ENCODE measurements at regions not wholly inside any gene's neighbourhood (a gene's known extent, or its start where the extent isn't known, plus 50 kb on each side); places are given as distances from the start of the nearest gene placed in this dataset.
"Not testable (repeated sequence)": the region's sequence is repeated elsewhere in the genome, so short reads cannot be mapped to it uniquely, and the experiment has no call there.

GRCh38 chr1:190717055-190717454 lies 239.4 kb upstream of the BRINP3 start:
- no peak overlapping the region for H3K27ac Mint-ChIP-seq
- no peaks in the 10 kb centered on the region for H3K27me3 Mint-ChIP-seq
- no peaks in the 10 kb centered on the region for H3K9me3 Mint-ChIP-seq
- no peaks in the 10 kb centered on the region for H3K36me3 Mint-ChIP-seq
- ATAC-seq: no peak
- H3K4me1 Mint-ChIP-seq: no peaks in the 10 kb centered on the region
- no peak overlapping the region for H3K4me3 Mint-ChIP-seq

GRCh38 chr1:190736971-190737590 lies 259.4 kb upstream of the BRINP3 start:
- H3K9me3 Mint-ChIP-seq: peaks cover 2% of the 10 kb centered on the region
- no peak for ATAC-seq
- H3K4me3 Mint-ChIP-seq: no peak overlapping the region
- H3K36me3 Mint-ChIP-seq: no peaks in the 10 kb centered on the region
- H3K27me3 Mint-ChIP-seq: no peaks in the 10 kb centered on the region
- H3K4me1 Mint-ChIP-seq: no peaks in the 10 kb centered on the region
- no peak overlapping the region for H3K27ac Mint-ChIP-seq

DNA sequence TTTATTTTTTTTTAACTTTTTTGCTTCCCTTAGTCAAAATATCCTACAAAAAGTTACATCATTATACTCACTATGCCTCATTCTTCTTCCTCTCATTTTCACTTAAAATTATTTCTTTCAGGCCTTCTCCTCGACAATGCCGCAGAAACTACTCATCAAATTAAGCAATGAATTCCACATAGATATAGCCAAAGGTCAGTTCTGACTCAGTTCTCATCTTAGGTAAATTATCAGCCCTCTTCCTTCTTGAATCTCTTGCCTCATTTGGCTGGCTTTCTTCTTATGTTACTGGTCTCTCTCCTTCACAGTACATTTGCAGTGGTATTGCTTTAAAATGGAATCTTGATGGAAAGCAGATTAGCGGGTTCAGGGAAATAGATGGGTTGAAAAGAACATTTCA lies 260.7 kb upstream of the BRINP3 start:
- no peaks in the 10 kb centered on the region for H3K36me3 Mint-ChIP-seq
- no peak overlapping the region for H3K4me3 Mint-ChIP-seq
- peaks cover 2% of the 10 kb centered on the region for H3K9me3 Mint-ChIP-seq
- H3K27ac Mint-ChIP-seq: no peak overlapping the region
- no peaks in the 10 kb centered on the region for H3K4me1 Mint-ChIP-seq
- no peaks in the 10 kb centered on the region for H3K27me3 Mint-ChIP-seq
- ATAC-seq: no peak

- H3K27ac Mint-ChIP-seq: no peak overlapping the region
- H3K36me3 Mint-ChIP-seq: no peaks in the 10 kb centered on the region
- peaks cover 8% of the 10 kb centered on the region for H3K9me3 Mint-ChIP-seq
- no peaks in the 10 kb centered on the region for H3K27me3 Mint-ChIP-seq
- H3K4me3 Mint-ChIP-seq: no peak overlapping the region
- ATAC-seq: no peak
- no peaks in the 10 kb centered on the region for H3K4me1 Mint-ChIP-seq
Measured at GRCh38 chr1:190739926-190740325, 262.3 kb upstream of the BRINP3 start.

DNA sequence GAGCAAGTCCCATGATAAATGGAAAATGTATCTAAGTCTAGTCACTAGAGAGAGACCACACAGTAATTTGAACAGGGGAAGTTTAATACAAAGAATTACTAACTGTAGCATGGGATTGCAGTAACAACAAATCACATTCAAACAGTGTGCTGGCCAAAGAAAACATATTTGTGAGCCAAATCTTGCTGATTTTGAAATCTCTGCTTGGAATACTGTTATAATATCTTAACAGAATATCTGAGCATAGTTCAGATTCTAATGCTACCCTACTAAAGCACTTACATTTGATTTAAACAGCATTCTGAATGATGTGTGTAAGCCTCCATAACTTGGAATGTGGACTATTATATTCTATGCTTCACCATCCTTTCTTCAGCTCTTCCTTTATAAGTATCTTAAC lies 270.0 kb upstream of the BRINP3 start:
- no peaks in the 10 kb centered on the region for H3K4me1 Mint-ChIP-seq

GRCh38 chr1:190752131-190752530 lies 274.5 kb upstream of the BRINP3 start:
- no peaks in the 10 kb centered on the region for H3K36me3 Mint-ChIP-seq
- no peak overlapping the region for H3K27ac Mint-ChIP-seq
- H3K4me3 Mint-ChIP-seq: no peak overlapping the region
- no peaks in the 10 kb centered on the region for H3K27me3 Mint-ChIP-seq
- no peaks in the 10 kb centered on the region for H3K9me3 Mint-ChIP-seq
- H3K4me1 Mint-ChIP-seq: no peaks in the 10 kb centered on the region
- no peak for ATAC-seq

More for the DNA sequence above, 270.0 kb upstream of the BRINP3 start:
- ATAC-seq: no peak
- Mint-ChIP-seq H3K36me3 (no peaks in the 10 kb centered on the region), H3K27ac (no peak overlapping the region), H3K9me3 (peaks cover 5% of the 10 kb centered on the region), H3K4me3 (no peak overlapping the region), H3K27me3 (no peaks in the 10 kb centered on the region)

- no peak for ATAC-seq
- no peaks in the 10 kb centered on the region for H3K9me3 Mint-ChIP-seq
- no peaks in the 10 kb centered on the region for H3K36me3 Mint-ChIP-seq
- no peak overlapping the region for H3K27ac Mint-ChIP-seq
- H3K4me3 Mint-ChIP-seq: no peak overlapping the region
- no peaks in the 10 kb centered on the region for H3K4me1 Mint-ChIP-seq
- no peaks in the 10 kb centered on the region for H3K27me3 Mint-ChIP-seq
Measured at GRCh38 chr1:190754666-190755065, 277.0 kb upstream of the BRINP3 start.

DNA sequence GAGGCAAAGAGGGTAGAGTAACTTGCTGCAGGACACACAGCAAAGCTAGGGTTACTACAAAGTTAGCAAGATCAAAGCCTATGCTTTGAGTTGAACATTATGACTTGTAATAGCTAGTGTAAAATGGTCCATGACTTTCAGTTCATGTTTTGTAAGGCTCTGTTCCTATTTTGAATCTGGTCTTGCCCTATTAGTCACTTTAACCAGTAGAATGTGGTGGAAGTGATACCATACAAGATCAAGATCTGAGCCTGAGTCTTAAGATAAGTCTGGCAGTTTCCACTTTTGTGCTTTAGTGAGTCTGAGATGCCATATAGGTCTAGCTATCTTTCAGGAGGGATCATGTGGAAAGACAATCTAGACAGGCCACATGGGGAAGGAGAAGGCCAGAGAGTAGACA lies 282.1 kb upstream of the BRINP3 start:
- Mint-ChIP-seq H3K27me3 (no peaks in the 10 kb centered on the region), H3K36me3 (no peaks in the 10 kb centered on the region), H3K27ac (no peak overlapping the region), H3K4me1 (no peaks in the 10 kb centered on the region), H3K4me3 (no peak overlapping the region), H3K9me3 (no peaks in the 10 kb centered on the region)
- ATAC-seq: peak; percentile 58

DNA sequence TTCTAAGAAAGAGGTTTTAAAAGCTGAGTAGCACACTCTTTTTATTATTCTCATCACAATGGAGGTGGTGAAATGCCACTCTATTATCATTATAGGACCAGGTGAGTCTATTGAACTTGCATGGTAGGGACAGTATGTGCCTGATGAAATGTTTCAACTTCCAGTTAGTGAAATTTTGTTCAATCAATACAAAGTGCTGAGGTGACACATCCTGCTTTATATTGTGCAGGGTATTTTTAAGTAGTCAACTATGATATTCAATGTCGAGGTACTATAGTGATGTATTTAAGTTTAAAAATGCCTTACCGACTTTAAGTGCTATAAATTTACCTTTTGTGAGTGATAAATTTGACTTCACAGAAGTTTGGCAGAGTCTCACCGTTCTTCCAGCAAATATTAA lies 284.7 kb upstream of the BRINP3 start:
- Mint-ChIP-seq H3K27ac (no peak overlapping the region), H3K9me3 (no peaks in the 10 kb centered on the region), H3K27me3 (no peaks in the 10 kb centered on the region), H3K4me3 (no peak overlapping the region), H3K36me3 (no peaks in the 10 kb centered on the region), H3K4me1 (no peaks in the 10 kb centered on the region)
- ATAC-seq: no peak

DNA sequence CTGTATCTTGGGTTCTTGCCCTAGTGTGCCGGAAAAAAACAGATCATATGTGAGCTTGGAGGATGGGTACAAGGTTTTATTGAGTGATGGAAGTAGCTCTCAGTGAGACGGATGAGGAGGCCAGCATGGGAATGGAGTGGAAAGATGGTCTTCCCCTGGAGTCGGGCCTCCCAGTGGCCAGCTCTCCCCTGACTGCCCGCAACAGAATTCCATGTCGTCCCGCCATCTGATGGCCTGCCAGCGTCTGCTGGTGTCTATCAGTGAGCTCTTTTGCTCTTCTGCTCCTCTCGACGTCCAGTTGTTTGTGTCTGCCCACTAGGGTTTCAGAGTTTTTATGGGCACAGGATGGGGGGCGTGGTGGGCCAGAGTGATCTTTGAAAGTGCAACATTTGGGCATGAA lies 315.2 kb upstream of the BRINP3 start:
- Mint-ChIP-seq H3K27me3 (no peaks in the 10 kb centered on the region), H3K4me3 (no peak overlapping the region), H3K27ac (no peak overlapping the region), H3K4me1 (no peaks in the 10 kb centered on the region), H3K36me3 (no peaks in the 10 kb centered on the region), H3K9me3 (peaks cover 3% of the 10 kb centered on the region)
- ATAC-seq: no peak

DNA sequence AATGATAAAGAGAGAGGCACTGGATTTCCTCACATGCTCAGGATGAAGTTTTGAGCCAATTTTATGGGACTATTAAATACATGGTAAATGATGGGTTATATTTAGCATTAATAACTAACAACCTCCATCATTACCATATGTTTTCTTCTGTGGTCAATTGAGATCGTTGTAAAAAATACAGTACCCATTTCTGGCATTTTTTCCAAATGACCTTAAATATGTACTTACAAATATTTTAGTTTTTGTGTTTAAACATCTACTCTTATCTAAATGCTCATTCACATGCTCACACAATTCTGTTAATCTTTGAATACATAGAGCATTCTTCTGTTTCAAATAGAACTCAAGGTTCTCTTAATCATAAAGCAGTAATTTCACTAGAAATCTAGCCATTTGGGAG lies 330.0 kb upstream of the BRINP3 start:
- no peaks in the 10 kb centered on the region for H3K4me1 Mint-ChIP-seq
- no peak for ATAC-seq
- no peaks in the 10 kb centered on the region for H3K36me3 Mint-ChIP-seq
- H3K4me3 Mint-ChIP-seq: no peak overlapping the region
- peaks cover 3% of the 10 kb centered on the region for H3K9me3 Mint-ChIP-seq
- H3K27me3 Mint-ChIP-seq: no peaks in the 10 kb centered on the region
- no peak overlapping the region for H3K27ac Mint-ChIP-seq

GRCh38 chr1:190808035-190808434 lies 330.4 kb upstream of the BRINP3 start:
- no peak overlapping the region for H3K4me3 Mint-ChIP-seq
- no peak for ATAC-seq
- no peak overlapping the region for H3K27ac Mint-ChIP-seq
- peaks cover 3% of the 10 kb centered on the region for H3K9me3 Mint-ChIP-seq
- no peaks in the 10 kb centered on the region for H3K4me1 Mint-ChIP-seq
- H3K27me3 Mint-ChIP-seq: no peaks in the 10 kb centered on the region
- no peaks in the 10 kb centered on the region for H3K36me3 Mint-ChIP-seq

- Mint-ChIP-seq H3K27ac (no peak overlapping the region), H3K4me1 (no peaks in the 10 kb centered on the region), H3K27me3 (no peaks in the 10 kb centered on the region), H3K9me3 (peaks cover 7% of the 10 kb centered on the region), H3K4me3 (no peak overlapping the region), H3K36me3 (no peaks in the 10 kb centered on the region)
- no peak for ATAC-seq
Measured at GRCh38 chr1:190809312-190809711, 331.6 kb upstream of the BRINP3 start.

DNA sequence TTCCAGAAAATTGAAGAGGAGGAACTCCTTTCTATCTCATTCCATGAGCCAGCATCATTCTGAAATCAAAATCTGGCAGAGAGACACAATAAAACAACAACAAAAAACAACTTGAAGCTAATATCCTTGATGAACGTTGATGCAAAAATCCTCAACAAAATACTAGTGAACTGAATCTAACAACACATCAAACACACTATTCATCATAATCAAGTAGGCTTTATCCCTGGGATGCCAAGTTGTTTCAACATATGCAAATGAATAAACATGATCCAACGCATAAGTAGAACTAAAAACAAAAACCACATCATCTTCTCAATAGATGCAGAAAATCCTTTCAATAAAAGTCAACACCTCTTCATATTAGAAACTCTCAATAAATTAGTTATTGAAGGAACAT lies 335.3 kb upstream of the BRINP3 start:
- H3K36me3 Mint-ChIP-seq: no peaks in the 10 kb centered on the region
- H3K4me1 Mint-ChIP-seq: no peaks in the 10 kb centered on the region
- H3K27ac Mint-ChIP-seq: no peak overlapping the region
- no peak for ATAC-seq
- no peak overlapping the region for H3K4me3 Mint-ChIP-seq
- no peaks in the 10 kb centered on the region for H3K27me3 Mint-ChIP-seq
- peaks cover 7% of the 10 kb centered on the region for H3K9me3 Mint-ChIP-seq

- Mint-ChIP-seq H3K4me1 (no peaks in the 10 kb centered on the region), H3K4me3 (no peak overlapping the region), H3K27me3 (no peaks in the 10 kb centered on the region), H3K9me3 (peaks cover 3% of the 10 kb centered on the region), H3K36me3 (no peaks in the 10 kb centered on the region), H3K27ac (no peak overlapping the region)
- ATAC-seq: no peak
Measured at GRCh38 chr1:190832511-190832910, 354.8 kb upstream of the BRINP3 start.

DNA sequence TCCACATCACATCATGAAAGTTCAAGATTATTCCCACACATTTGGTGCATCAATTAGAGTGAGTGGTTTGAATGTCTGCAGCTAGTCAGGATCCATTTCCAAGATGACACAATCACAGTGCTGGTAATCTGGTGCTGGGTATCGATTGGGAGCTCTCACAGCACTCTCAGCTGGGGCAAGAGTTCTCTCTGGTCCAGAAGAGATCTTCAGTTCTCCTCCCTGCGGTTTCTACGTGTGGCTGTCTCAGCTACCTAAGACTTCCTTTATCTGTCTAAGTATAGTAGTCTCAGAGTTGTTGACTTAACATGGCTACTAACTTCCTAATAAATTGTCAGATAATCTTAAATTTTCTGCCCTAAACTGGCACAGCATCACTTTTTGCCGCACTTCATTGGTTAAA lies 358.0 kb upstream of the BRINP3 start:
- H3K9me3 Mint-ChIP-seq: peaks cover 3% of the 10 kb centered on the region
- H3K27me3 Mint-ChIP-seq: no peaks in the 10 kb centered on the region
- no peaks in the 10 kb centered on the region for H3K36me3 Mint-ChIP-seq
- no peak overlapping the region for H3K4me3 Mint-ChIP-seq
- ATAC-seq: no peak
- no peak overlapping the region for H3K27ac Mint-ChIP-seq
- no peaks in the 10 kb centered on the region for H3K4me1 Mint-ChIP-seq

DNA sequence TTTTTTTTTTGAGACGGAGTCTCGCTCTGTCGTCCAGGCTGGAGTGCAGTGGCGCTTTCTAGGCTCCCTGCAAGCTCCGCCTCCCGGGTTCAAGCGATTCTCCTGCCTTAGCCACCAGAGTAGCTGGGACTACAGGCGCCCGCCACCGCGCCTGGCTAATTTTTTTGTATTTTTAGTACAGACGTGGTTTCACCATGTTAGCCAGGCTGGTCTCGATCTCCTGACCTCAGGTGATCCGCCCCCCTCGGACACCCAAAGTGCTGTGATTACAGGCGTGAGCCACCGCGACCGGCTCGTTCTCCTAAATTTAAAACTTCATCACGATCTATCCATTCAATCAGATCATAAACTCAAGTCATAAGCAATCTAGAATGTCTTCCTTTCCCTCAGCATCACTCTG lies 359.5 kb upstream of the BRINP3 start:
- not testable (repeated sequence) for H3K27me3 Mint-ChIP-seq, H3K4me3 Mint-ChIP-seq, H3K27ac Mint-ChIP-seq, H3K4me1 Mint-ChIP-seq, ATAC-seq, H3K9me3 Mint-ChIP-seq, H3K36me3 Mint-ChIP-seq

Measured in stimulated activated memory B cell treated with anti-CD40 and anti-IgM and Interleukin-4, amounts not matched to agents 10 μg/mL and 1 μg/mL and 100 μg/mL, for 72 hours (primary cell).